H9 (cell line): ENCODE measurements at regions not wholly inside any gene's neighbourhood (a gene's known extent, or its start where the extent isn't known, plus 50 kb on each side); places are given as distances from the start of the nearest gene placed in this dataset.

Source experiments
- DNase-seq: peaks from one replicate; pipeline ENCODE4 v3.0.0-alpha.2; 2017
- H2AFZ ChIP-seq: one replicate; pipeline ENCODE4 v1.6.1; 2013; ENCODE audit warnings: mild to moderate bottlenecking, low read length, control low read depth, moderate library complexity
- H2AK5ac ChIP-seq: 2 replicates; pipeline ENCODE4 v1.6.1; 2013; ENCODE audit warnings: low read length, control low read depth, mixed read lengths; ENCODE audit not compliant: insufficient read length
- H2BK120ac ChIP-seq: one replicate; pipeline ENCODE4 v1.6.1; 2013; ENCODE audit warnings: low read depth, mild to moderate bottlenecking, low read length, control low read depth, inconsistent platforms; ENCODE audit not compliant: poor library complexity, severe bottlenecking
- H2BK12ac ChIP-seq: 2 replicates; pipeline ENCODE4 v1.6.1; 2013; ENCODE audit warnings: low read length, control low read depth, mixed read lengths, low read depth; ENCODE audit not compliant: insufficient read length
- H2BK15ac ChIP-seq: 2 replicates; pipeline ENCODE4 v1.6.1; 2013; ENCODE audit warnings: low read depth, low read length, control low read depth
- H2BK20ac ChIP-seq: one replicate; pipeline ENCODE4 v1.6.1; 2013; ENCODE audit warnings: low read depth, mild to moderate bottlenecking, low read length, control low read depth, inconsistent platforms; ENCODE audit not compliant: poor library complexity, severe bottlenecking
- H2BK5ac ChIP-seq: 2 replicates; pipeline ENCODE4 v1.6.1; 2013; ENCODE audit warnings: low read length, control low read depth, mixed read lengths; ENCODE audit not compliant: insufficient read length
- H3K14ac ChIP-seq: 2 replicates; pipeline ENCODE4 v1.6.1; 2013; ENCODE audit warnings: low read length, control low read depth; ENCODE audit not compliant: insufficient read depth
- H3K18ac ChIP-seq: 2 replicates; pipeline ENCODE4 v1.6.1; 2013; ENCODE audit warnings: low read depth, mild to moderate bottlenecking, mixed read lengths, low read length, control low read depth; ENCODE audit not compliant: insufficient read length
- H3K23ac ChIP-seq: 2 replicates; pipeline ENCODE4 v1.6.1; 2013; ENCODE audit warnings: low read length, control low read depth, mixed read lengths, low read depth; ENCODE audit not compliant: insufficient read length
- H3K23me2 ChIP-seq: 2 replicates; pipeline ENCODE4 v1.6.1; 2013; ENCODE audit warnings: low read depth, mild to moderate bottlenecking, mixed read lengths, low read length, control low read depth; ENCODE audit not compliant: insufficient read length, poor library complexity, severe bottlenecking
- H3K27ac ChIP-seq: 2 replicates; pipeline ENCODE4 v1.5.1; 2013; ENCODE audit warnings: low read length, control low read depth, mixed read lengths, low read depth; ENCODE audit not compliant: insufficient read length
- H3K27me3 ChIP-seq: 2 replicates; pipeline ENCODE4 v1.6.1; 2013; ENCODE audit warnings: low read length, control low read depth, inconsistent platforms; ENCODE audit not compliant: insufficient read depth
- H3K4ac ChIP-seq: 2 replicates; pipeline ENCODE4 v1.6.1; 2013; ENCODE audit warnings: low read depth, mild to moderate bottlenecking, control low read depth, inconsistent platforms, low read length, moderate library complexity
- H3K4me1 ChIP-seq: 2 replicates; pipeline ENCODE4 v1.6.1; 2013; ENCODE audit warnings: low read length, control low read depth, inconsistent platforms; ENCODE audit not compliant: insufficient read depth
- H3K4me2 ChIP-seq: 2 replicates; pipeline ENCODE4 v1.6.1; 2013; ENCODE audit warnings: low read length, control low read depth, mixed read lengths; ENCODE audit not compliant: insufficient read length, insufficient read depth
- H3K56ac ChIP-seq: 2 replicates; pipeline ENCODE4 v1.6.1; 2013; ENCODE audit warnings: low read depth, mild to moderate bottlenecking, mixed read lengths, low read length, control low read depth; ENCODE audit not compliant: insufficient read length
- H3K79me1 ChIP-seq: 2 replicates; pipeline ENCODE4 v1.6.1; 2013; ENCODE audit warnings: low read depth, mild to moderate bottlenecking, moderate library complexity, low read length, control low read depth, inconsistent platforms; ENCODE audit not compliant: insufficient read depth, poor library complexity, severe bottlenecking
- H3K79me2 ChIP-seq: 2 replicates; pipeline ENCODE4 v1.6.1; 2013; ENCODE audit warnings: low read length, control low read depth, inconsistent platforms; ENCODE audit not compliant: insufficient read depth
- H3K9ac ChIP-seq: 2 replicates; pipeline ENCODE4 v1.6.1; 2013; ENCODE audit warnings: low read length, control low read depth, mixed read lengths; ENCODE audit not compliant: insufficient read length; ENCODE audit errors: extremely low read depth
- H3K9me3 ChIP-seq: one replicate; pipeline ENCODE4 v1.6.1; 2013; ENCODE audit warnings: low read depth, low read length, inconsistent platforms; ENCODE audit not compliant: control insufficient read depth
- H3T11ph ChIP-seq: one replicate; pipeline ENCODE4 v1.6.1; 2013; ENCODE audit warnings: mild to moderate bottlenecking, low read length, control low read depth, inconsistent platforms
- H4K20me1 ChIP-seq: one replicate; pipeline ENCODE4 v1.6.1; 2013; ENCODE audit not compliant: control insufficient read depth, insufficient read length, insufficient read depth
- H4K5ac ChIP-seq: 2 replicates; pipeline ENCODE4 v1.6.1; 2013; ENCODE audit warnings: low read depth, mild to moderate bottlenecking, mixed read lengths, low read length, control low read depth; ENCODE audit not compliant: insufficient read length
- H4K8ac ChIP-seq: replicated peaks from 2 replicates; pipeline ENCODE4 v1.6.1; 2013; ENCODE audit warnings: low read length, control low read depth, mixed read lengths, low read depth; ENCODE audit not compliant: insufficient read length
- H4K91ac ChIP-seq: 2 replicates; pipeline ENCODE4 v1.6.1; 2013; ENCODE audit warnings: low read depth, mild to moderate bottlenecking, moderate library complexity, mixed read lengths, low read length, control low read depth; ENCODE audit not compliant: insufficient read length
- H3K27ac Mint-ChIP-seq, 3 experiments: 2 replicates in 2 of 3; 3 replicates in 1 of 3; pipeline ENCODE4 v1.8.0; 2020 to 2021; ENCODE audit warnings: mixed read lengths in 3 of 3, mild to moderate bottlenecking in 1 of 3, moderate library complexity in 1 of 3
- H3K27me3 Mint-ChIP-seq: 2 replicates; pipeline ENCODE4 v1.8.0; 2021; ENCODE audit warnings: low read depth, mild to moderate bottlenecking, moderate library complexity, mixed read lengths
- H3K36me3 Mint-ChIP-seq, 3 experiments: 2 replicates in 2 of 3; 3 replicates in 1 of 3; pipeline ENCODE4 v1.8.0; 2020 to 2021; ENCODE audit warnings: low read depth in 3 of 3, mixed read lengths in 3 of 3; ENCODE audit not compliant: insufficient read depth in 1 of 3
- H3K4me1 Mint-ChIP-seq, 2 experiments: 2 replicates each; pipeline ENCODE4 v1.8.0; 2020; ENCODE audit warnings: mixed read lengths in 2 of 2
- H3K4me3 Mint-ChIP-seq, 2 experiments: 2 replicates in 1 of 2; 3 replicates in 1 of 2; pipeline ENCODE4 v1.8.0; 2020 to 2021; ENCODE audit warnings: mild to moderate bottlenecking in 2 of 2, mixed read lengths in 2 of 2, moderate library complexity in 1 of 2
- H3K9me3 Mint-ChIP-seq, 2 experiments: 2 replicates in 1 of 2; 3 replicates in 1 of 2; pipeline ENCODE4 v1.8.0; 2020; ENCODE audit warnings: mild to moderate bottlenecking in 2 of 2, mixed read lengths in 2 of 2, moderate library complexity in 1 of 2
- WGBS: extraction: QIAGEN DNeasy Blood & Tissue Kit; methylation state at CpG from one replicate; pipeline ENCODE4 v1.1.7; 2013; ENCODE audit warnings: missing lambda C conversion rate, low lambda C conversion rate, mixed read lengths; ENCODE audit not compliant: insufficient read length; ENCODE audit errors: extremely low coverage; 5-methylcytosine and 5-hydroxymethylcytosine counted together
- TF ChIP-seq, protein P1 (sequence below): fragments of 200-600 bp; sonication (generic); conservative IDR thresholded peaks from 3 replicates; pipeline ENCODE4 v1.8.0; 2021; ENCODE audit warnings: antibody characterized with exemption, mild to moderate bottlenecking

DNA sequence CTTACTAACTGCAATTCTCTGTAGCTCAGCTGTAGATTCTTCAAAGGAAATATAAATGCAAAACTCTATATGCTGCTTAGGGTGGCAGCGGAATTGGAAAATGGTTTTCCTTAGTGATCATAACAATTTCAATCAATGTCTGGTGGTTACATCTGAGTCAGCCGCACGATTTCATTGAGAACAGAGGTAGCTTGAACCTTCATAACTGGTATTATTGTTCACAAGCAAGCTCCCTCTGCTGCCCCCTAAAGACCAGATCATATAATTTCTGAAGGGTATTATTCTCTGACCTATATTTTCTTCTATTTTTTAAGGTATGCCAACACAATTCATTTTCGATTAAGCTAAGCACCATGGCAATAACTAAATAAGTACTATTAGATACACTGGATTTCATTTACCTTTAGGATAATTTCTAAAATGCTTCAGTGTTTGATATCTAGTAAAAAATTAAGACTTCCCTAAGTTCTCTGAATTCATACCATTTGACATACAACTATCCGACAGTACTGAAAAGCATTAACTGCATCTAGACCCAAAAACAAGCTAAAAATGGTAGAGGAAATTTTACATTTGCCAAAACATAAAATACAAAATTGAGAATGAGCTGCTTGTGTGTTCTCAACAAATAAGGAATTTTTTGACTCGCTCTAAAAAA, 181.1 kb upstream of the SPEF2 start:
- Histone ChIP-seq H4K8ac (no peak overlapping the region), H2BK120ac (no peak overlapping the region), H4K5ac (no peak overlapping the region), H3K4me2 (no peak overlapping the region), H2BK20ac (no peak overlapping the region), H3K9me3 (no peaks in the 10 kb centered on the region), H3K56ac (no peak overlapping the region), H2BK12ac (no peak overlapping the region), H3K23me2 (no peaks in the 10 kb centered on the region), H2BK5ac (no peak overlapping the region), H3K4ac (no peak overlapping the region), H3K27ac (no peak overlapping the region), H3T11ph (no peak overlapping the region), H2AK5ac (no peak overlapping the region), H4K91ac (no peak overlapping the region), H2BK15ac (no peak overlapping the region), H4K20me1 (no peaks in the 10 kb centered on the region), H3K9ac (no peak overlapping the region), H3K4me1 (no peaks in the 10 kb centered on the region), H3K79me1 (no peaks in the 10 kb centered on the region), H2AFZ (no peak overlapping the region), H3K14ac (no peak overlapping the region), H3K23ac (no peak overlapping the region), H3K27me3 (no peaks in the 10 kb centered on the region), H3K79me2 (no peaks in the 10 kb centered on the region), H3K18ac (no peak overlapping the region)
- no peak for DNase-seq
- Mint-ChIP-seq H3K4me3 (no peak overlapping the region), H3K4me1 (no peaks in the 10 kb centered on the region), H3K27me3 (peaks cover 3% of the 10 kb centered on the region; the same call in 1 of the 2 replicates), H3K9me3 (no peaks in the 10 kb centered on the region), H3K27ac (no peak overlapping the region), H3K36me3 (no peaks in the 10 kb centered on the region)
- TF ChIP-seq, protein P1, sequence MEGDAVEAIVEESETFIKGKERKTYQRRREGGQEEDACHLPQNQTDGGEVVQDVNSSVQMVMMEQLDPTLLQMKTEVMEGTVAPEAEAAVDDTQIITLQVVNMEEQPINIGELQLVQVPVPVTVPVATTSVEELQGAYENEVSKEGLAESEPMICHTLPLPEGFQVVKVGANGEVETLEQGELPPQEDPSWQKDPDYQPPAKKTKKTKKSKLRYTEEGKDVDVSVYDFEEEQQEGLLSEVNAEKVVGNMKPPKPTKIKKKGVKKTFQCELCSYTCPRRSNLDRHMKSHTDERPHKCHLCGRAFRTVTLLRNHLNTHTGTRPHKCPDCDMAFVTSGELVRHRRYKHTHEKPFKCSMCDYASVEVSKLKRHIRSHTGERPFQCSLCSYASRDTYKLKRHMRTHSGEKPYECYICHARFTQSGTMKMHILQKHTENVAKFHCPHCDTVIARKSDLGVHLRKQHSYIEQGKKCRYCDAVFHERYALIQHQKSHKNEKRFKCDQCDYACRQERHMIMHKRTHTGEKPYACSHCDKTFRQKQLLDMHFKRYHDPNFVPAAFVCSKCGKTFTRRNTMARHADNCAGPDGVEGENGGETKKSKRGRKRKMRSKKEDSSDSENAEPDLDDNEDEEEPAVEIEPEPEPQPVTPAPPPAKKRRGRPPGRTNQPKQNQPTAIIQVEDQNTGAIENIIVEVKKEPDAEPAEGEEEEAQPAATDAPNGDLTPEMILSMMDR = peak; percentile 73
- no CpG with 5 or more reads among the region's 6 CpGs for WGBS
